GM12872 (cell line): ENCODE measurements at regions not wholly inside any gene's neighbourhood (a gene's known extent, or its start where the extent isn't known, plus 50 kb on each side); places are given as distances from the start of the nearest gene placed in this dataset.

Experiments
- TF ChIP-seq, protein P1 (sequence below): IDR thresholded peaks from 3 replicates; pipeline ENCODE4 v1.5.1; 2011; ENCODE audit warnings: low read depth, mild to moderate bottlenecking, low read length, moderate library complexity; ENCODE audit not compliant: insufficient read depth

DNA sequence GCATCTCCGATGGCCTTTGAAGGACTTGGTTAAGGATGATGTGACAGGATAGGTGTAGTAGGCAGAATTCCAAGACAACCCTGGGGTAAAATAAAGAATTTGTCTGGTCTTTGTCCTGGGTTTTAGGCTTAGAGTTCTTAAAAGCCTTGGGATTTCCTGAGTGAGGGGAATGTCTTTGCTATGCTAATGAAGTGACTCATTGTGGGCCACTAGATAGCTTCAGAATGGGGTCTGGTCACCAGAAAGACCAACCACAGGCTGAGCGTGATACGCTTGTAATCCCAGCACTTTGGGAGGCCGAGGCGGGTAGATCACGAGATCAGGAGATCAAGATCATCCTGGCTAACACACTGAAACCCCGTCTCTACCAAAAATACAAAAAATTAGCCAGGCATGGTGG lies 182.8 kb upstream of the TOX3 start:
- TF ChIP-seq, protein P1, sequence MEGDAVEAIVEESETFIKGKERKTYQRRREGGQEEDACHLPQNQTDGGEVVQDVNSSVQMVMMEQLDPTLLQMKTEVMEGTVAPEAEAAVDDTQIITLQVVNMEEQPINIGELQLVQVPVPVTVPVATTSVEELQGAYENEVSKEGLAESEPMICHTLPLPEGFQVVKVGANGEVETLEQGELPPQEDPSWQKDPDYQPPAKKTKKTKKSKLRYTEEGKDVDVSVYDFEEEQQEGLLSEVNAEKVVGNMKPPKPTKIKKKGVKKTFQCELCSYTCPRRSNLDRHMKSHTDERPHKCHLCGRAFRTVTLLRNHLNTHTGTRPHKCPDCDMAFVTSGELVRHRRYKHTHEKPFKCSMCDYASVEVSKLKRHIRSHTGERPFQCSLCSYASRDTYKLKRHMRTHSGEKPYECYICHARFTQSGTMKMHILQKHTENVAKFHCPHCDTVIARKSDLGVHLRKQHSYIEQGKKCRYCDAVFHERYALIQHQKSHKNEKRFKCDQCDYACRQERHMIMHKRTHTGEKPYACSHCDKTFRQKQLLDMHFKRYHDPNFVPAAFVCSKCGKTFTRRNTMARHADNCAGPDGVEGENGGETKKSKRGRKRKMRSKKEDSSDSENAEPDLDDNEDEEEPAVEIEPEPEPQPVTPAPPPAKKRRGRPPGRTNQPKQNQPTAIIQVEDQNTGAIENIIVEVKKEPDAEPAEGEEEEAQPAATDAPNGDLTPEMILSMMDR, result no peak

DNA sequence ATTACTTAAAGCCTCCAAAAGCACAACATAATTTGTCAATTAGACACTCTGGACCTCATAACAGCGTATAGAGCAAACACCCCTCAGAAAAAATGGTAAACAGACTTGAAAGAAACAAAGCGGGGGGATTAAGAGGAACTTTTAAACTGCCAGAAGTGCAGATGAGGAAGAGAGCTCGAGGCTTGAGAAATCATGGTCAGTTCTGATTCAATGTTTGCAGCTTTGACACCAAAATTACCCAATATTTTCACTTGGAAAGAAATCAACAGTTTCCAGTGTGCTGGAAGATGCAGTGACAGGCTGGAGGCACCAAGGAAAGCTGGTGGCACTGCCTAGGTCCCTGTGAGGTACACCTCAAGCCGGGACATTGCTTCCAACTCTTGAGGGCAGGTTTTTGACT lies 180.9 kb upstream of the TOX3 start:
- TF ChIP-seq, protein P1, result no peak

DNA sequence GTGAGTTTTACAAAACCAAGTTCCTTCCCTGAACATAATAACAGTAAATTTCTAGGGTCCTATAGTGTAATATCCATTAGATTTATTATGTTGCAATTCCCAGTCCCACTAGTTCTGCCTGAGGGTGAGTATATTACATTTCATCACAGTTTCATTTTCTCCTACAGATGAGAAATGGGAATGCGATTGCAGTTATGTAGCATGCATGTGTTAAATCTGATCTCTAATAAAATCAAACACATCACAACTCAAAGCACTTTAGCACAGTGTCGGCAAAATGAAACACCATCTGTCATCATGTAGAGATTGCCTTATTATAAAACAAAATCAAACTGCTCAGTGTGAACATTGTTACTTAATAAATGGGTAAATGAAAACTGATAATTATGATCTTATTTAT lies 180.5 kb upstream of the TOX3 start:
- TF ChIP-seq, protein P1, result no peak

DNA sequence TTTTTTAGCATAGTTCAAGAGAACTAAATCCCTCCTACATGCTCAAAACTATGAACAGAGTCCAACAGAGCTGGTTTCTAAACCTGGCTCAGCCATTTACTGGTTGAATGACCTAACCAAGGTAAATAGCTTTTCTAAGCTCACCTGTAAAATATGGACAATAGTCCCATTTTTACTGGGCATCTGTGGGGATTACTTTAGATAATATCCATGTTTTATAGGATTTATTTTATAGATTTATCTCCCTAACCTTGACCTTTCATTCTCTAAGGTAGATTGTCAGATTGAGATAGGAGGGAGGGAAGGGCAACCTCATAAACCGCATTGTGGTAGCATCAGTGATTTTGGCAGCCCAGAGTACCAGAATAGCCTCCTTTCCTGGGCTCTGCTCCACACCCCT lies 178.5 kb upstream of the TOX3 start:
- TF ChIP-seq, protein P1, result no peak

DNA sequence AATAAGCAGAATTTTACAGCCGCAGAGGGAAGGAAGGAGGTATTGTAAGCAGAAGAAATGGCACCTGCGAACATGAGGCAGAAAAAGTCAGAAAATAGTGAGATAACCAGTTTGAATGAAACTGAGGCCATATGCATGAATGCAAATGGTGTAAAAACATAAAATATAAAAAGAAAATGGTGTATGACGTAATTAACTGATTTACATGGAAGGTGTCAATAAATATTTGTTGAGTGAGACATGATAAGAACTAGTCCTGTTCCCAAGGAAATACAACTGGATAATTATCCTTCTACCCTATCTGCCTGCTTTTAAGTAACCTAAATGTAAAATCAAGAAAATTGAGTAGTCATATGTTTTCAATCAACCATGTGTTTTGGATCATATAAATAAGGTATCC lies 178.1 kb upstream of the TOX3 start:
- TF ChIP-seq, protein P1, result no peak

DNA sequence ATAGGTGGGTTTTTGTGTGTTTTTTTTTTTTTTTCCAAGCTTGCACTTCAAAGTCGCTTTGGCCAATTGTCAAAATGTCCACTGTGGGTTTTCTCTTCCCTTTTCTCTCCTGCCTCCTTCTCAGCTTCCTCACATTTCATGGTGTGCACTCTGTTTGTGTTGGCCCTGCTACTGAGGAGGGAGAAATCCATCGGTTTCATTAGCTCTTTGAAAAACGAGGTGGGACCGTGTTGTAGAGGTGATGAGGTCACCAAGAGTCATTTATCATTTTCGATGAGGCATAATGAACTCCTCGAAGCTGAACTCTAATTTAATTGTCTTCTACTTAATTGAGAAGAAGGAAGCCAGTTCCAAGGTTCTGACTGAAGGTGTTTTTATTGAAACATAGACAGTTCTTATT lies 174.4 kb upstream of the TOX3 start:
- TF ChIP-seq, protein P1, result no peak

DNA sequence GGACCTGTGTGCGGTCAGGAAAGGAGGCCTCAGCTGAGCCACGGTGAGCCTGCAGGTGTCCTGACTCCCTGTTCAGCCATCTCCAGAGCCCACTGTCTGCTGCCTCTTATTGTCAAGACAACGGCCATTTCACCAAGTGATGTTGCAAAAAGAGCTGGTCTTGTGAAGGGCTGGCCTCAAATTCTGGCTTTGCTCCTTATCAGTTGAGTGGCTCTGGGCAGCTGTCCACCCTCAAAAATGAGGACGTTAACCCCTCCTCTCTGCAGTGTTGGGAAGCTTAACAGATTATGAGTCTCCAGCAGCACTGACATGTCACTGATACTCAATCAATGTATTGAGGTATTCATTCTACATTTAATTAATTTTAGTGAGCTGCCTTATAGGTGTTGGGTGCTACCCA lies 171.1 kb upstream of the TOX3 start:
- TF ChIP-seq, protein P1, result no peak

DNA sequence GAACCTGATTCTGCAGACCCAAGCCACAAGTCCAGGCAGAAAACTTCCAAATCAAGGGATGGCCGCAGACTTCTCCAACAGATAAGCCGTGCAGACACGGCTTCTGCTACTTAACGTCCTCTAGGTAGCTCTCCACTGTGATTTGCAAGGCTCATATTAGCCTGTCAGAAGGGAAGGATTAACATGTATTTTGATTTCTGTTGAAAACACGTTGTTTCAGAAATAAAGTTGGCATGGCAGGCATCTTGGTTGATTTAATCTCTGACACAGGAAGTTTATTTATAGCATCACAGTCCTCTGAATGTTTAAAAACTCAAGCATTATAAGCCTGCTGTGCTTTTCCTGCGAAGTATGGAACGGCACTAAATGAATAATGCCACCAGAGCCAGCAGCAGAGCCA lies 166.8 kb upstream of the TOX3 start:
- TF ChIP-seq, protein P1, result no peak
